Activated naive CD4-positive, alpha-beta T cell treated with anti-CD3 and anti-CD28 coated beads, Interleukin-2, amount 50 U/mL, for 24 hours (primary cell): ENCODE measurements at regions not wholly inside any gene's neighbourhood (a gene's known extent, or its start where the extent isn't known, plus 50 kb on each side); places are given as distances from the start of the nearest gene placed in this dataset.
"Not testable (repeated sequence)": the region's sequence is repeated elsewhere in the genome, so short reads cannot be mapped to it uniquely, and the experiment has no call there.

Source experiments
- H3K27ac Mint-ChIP-seq: one replicate; pipeline ENCODE4 v1.8.0; 2021; ENCODE audit warnings: mild to moderate bottlenecking, mixed read lengths
- H3K27me3 Mint-ChIP-seq: one replicate; pipeline ENCODE4 v1.8.0; 2021; ENCODE audit warnings: mixed read lengths
- H3K36me3 Mint-ChIP-seq: one replicate; pipeline ENCODE4 v1.8.0; 2021; ENCODE audit warnings: mixed read lengths
- H3K4me1 Mint-ChIP-seq: one replicate; pipeline ENCODE4 v1.8.0; 2021; ENCODE audit warnings: mixed read lengths
- H3K4me3 Mint-ChIP-seq: one replicate; pipeline ENCODE4 v1.8.0; 2021; ENCODE audit warnings: mild to moderate bottlenecking, mixed read lengths
- H3K9me3 Mint-ChIP-seq: one replicate; pipeline ENCODE4 v1.8.0; 2021; ENCODE audit warnings: mixed read lengths

GRCh38 chr12:74595696-74596095, 58.1 kb downstream of the ATXN7L3B start:
- Mint-ChIP-seq H3K4me3 (no peak overlapping the region), H3K4me1 (no peaks in the 10 kb centered on the region), H3K27ac (no peak overlapping the region), H3K27me3 (peaks cover 2% of the 10 kb centered on the region), H3K36me3 (no peaks in the 10 kb centered on the region), H3K9me3 (peaks cover 6% of the 10 kb centered on the region)

GRCh38 chr12:74598819-74599218, 61.2 kb downstream of the ATXN7L3B start:
- no peaks in the 10 kb centered on the region for H3K4me1 Mint-ChIP-seq
- no peaks in the 10 kb centered on the region for H3K36me3 Mint-ChIP-seq

GRCh38 chr12:74599932-74600331, 62.3 kb downstream of the ATXN7L3B start:
- peaks cover 6% of the 10 kb centered on the region for H3K9me3 Mint-ChIP-seq
- H3K4me3 Mint-ChIP-seq, result no peak overlapping the region
- no peaks in the 10 kb centered on the region for H3K36me3 Mint-ChIP-seq
- no peaks in the 10 kb centered on the region for H3K4me1 Mint-ChIP-seq
- H3K27me3 Mint-ChIP-seq, result peaks cover 2% of the 10 kb centered on the region
- no peak overlapping the region for H3K27ac Mint-ChIP-seq

More at GRCh38 chr12:74598819-74599218, 61.2 kb downstream of the ATXN7L3B start:
- no peak overlapping the region for H3K27ac Mint-ChIP-seq
- peaks cover 2% of the 10 kb centered on the region for H3K27me3 Mint-ChIP-seq
- peaks cover 6% of the 10 kb centered on the region for H3K9me3 Mint-ChIP-seq
- H3K4me3 Mint-ChIP-seq, result no peak overlapping the region

GRCh38 chr12:74600817-74601216, 63.2 kb downstream of the ATXN7L3B start:
- not testable (repeated sequence) for H3K27ac Mint-ChIP-seq, H3K36me3 Mint-ChIP-seq, H3K9me3 Mint-ChIP-seq, H3K4me3 Mint-ChIP-seq, H3K27me3 Mint-ChIP-seq, H3K4me1 Mint-ChIP-seq

- no peaks in the 10 kb centered on the region for H3K36me3 Mint-ChIP-seq
- H3K4me1 Mint-ChIP-seq, result no peaks in the 10 kb centered on the region
- H3K4me3 Mint-ChIP-seq, result no peak overlapping the region
- H3K27me3 Mint-ChIP-seq, result no peaks in the 10 kb centered on the region
- peaks cover 6% of the 10 kb centered on the region for H3K9me3 Mint-ChIP-seq
- no peak overlapping the region for H3K27ac Mint-ChIP-seq
Measured at GRCh38 chr12:74602881-74603672, 65.4 kb downstream of the ATXN7L3B start.

GRCh38 chr12:74608231-74608775, 70.7 kb downstream of the ATXN7L3B start:
- H3K4me1 Mint-ChIP-seq, result no peaks in the 10 kb centered on the region
- H3K36me3 Mint-ChIP-seq, result no peaks in the 10 kb centered on the region
- H3K9me3 Mint-ChIP-seq, result no peaks in the 10 kb centered on the region
- H3K4me3 Mint-ChIP-seq, result no peak overlapping the region
- H3K27ac Mint-ChIP-seq, result no peak overlapping the region
- no peaks in the 10 kb centered on the region for H3K27me3 Mint-ChIP-seq

- Mint-ChIP-seq H3K27ac (no peak overlapping the region), H3K9me3 (no peaks in the 10 kb centered on the region), H3K27me3 (no peaks in the 10 kb centered on the region), H3K36me3 (no peaks in the 10 kb centered on the region), H3K4me3 (no peak overlapping the region), H3K4me1 (no peaks in the 10 kb centered on the region)
Measured at GRCh38 chr12:74610711-74611110, 73.1 kb downstream of the ATXN7L3B start.

GRCh38 chr12:74614426-74614825, 76.8 kb downstream of the ATXN7L3B start:
- Mint-ChIP-seq H3K36me3 (no peaks in the 10 kb centered on the region), H3K4me3 (no peak overlapping the region)

GRCh38 chr12:74619084-74619483, 81.4 kb downstream of the ATXN7L3B start:
- Mint-ChIP-seq H3K9me3 (no peaks in the 10 kb centered on the region), H3K36me3 (no peaks in the 10 kb centered on the region), H3K27ac (no peak overlapping the region), H3K4me1 (no peaks in the 10 kb centered on the region), H3K4me3 (no peak overlapping the region), H3K27me3 (peaks cover 1% of the 10 kb centered on the region)

More at GRCh38 chr12:74614426-74614825, 76.8 kb downstream of the ATXN7L3B start:
- H3K27ac Mint-ChIP-seq, result no peak overlapping the region
- no peaks in the 10 kb centered on the region for H3K4me1 Mint-ChIP-seq
- H3K27me3 Mint-ChIP-seq, result no peaks in the 10 kb centered on the region
- no peaks in the 10 kb centered on the region for H3K9me3 Mint-ChIP-seq

GRCh38 chr12:74619884-74620283, 82.2 kb downstream of the ATXN7L3B start:
- no peaks in the 10 kb centered on the region for H3K4me1 Mint-ChIP-seq
- H3K27me3 Mint-ChIP-seq, result peaks cover 1% of the 10 kb centered on the region
- H3K36me3 Mint-ChIP-seq, result no peaks in the 10 kb centered on the region
- no peaks in the 10 kb centered on the region for H3K9me3 Mint-ChIP-seq
- no peak overlapping the region for H3K4me3 Mint-ChIP-seq
- H3K27ac Mint-ChIP-seq, result no peak overlapping the region

- H3K27ac Mint-ChIP-seq, result no peak overlapping the region
- H3K4me1 Mint-ChIP-seq, result no peaks in the 10 kb centered on the region
- no peaks in the 10 kb centered on the region for H3K9me3 Mint-ChIP-seq
- H3K4me3 Mint-ChIP-seq, result no peak overlapping the region
- no peaks in the 10 kb centered on the region for H3K36me3 Mint-ChIP-seq
- peaks cover 1% of the 10 kb centered on the region for H3K27me3 Mint-ChIP-seq
Measured at GRCh38 chr12:74620921-74621320, 83.3 kb downstream of the ATXN7L3B start.

GRCh38 chr12:74624201-74624600, 86.6 kb downstream of the ATXN7L3B start:
- no peak overlapping the region for H3K4me3 Mint-ChIP-seq

GRCh38 chr12:74626397-74626796, 88.8 kb downstream of the ATXN7L3B start:
- H3K27ac Mint-ChIP-seq, result no peak overlapping the region
- H3K4me3 Mint-ChIP-seq, result no peak overlapping the region
- no peaks in the 10 kb centered on the region for H3K36me3 Mint-ChIP-seq
- H3K9me3 Mint-ChIP-seq, result peaks cover 7% of the 10 kb centered on the region
- no peaks in the 10 kb centered on the region for H3K4me1 Mint-ChIP-seq
- H3K27me3 Mint-ChIP-seq, result peaks cover 1% of the 10 kb centered on the region

More at GRCh38 chr12:74624201-74624600, 86.6 kb downstream of the ATXN7L3B start:
- Mint-ChIP-seq H3K36me3 (no peaks in the 10 kb centered on the region), H3K4me1 (no peaks in the 10 kb centered on the region), H3K27ac (peak overlapping the region; percentile 44), H3K9me3 (no peaks in the 10 kb centered on the region), H3K27me3 (peaks cover 1% of the 10 kb centered on the region)

GRCh38 chr12:74641262-74641661, 103.6 kb downstream of the ATXN7L3B start:
- Mint-ChIP-seq H3K4me1 (no peaks in the 10 kb centered on the region), H3K27me3 (no peaks in the 10 kb centered on the region), H3K27ac (no peak overlapping the region), H3K36me3 (no peaks in the 10 kb centered on the region), H3K9me3 (no peaks in the 10 kb centered on the region), H3K4me3 (no peak overlapping the region)

- Mint-ChIP-seq H3K9me3 (no peaks in the 10 kb centered on the region), H3K4me3 (no peak overlapping the region), H3K27me3 (no peaks in the 10 kb centered on the region), H3K27ac (no peak overlapping the region), H3K36me3 (no peaks in the 10 kb centered on the region), H3K4me1 (no peaks in the 10 kb centered on the region)
Measured at GRCh38 chr12:74641694-74642093, 104.1 kb downstream of the ATXN7L3B start.

- H3K27me3 Mint-ChIP-seq, result peaks cover 3% of the 10 kb centered on the region
- no peaks in the 10 kb centered on the region for H3K36me3 Mint-ChIP-seq
- H3K4me3 Mint-ChIP-seq, result no peak overlapping the region
- no peaks in the 10 kb centered on the region for H3K9me3 Mint-ChIP-seq
- H3K4me1 Mint-ChIP-seq, result no peaks in the 10 kb centered on the region
- no peak overlapping the region for H3K27ac Mint-ChIP-seq
Measured at GRCh38 chr12:74644681-74645080, 107.0 kb downstream of the ATXN7L3B start.
